ENCODE measurements at regions not wholly inside any gene's neighbourhood (a gene's known extent, or its start where the extent isn't known, plus 50 kb on each side); places are given as distances from the start of the nearest gene placed in this dataset.

- TF ChIP-seq PCBP1 (IDR thresholded peaks at IDR 0.05; ENCODE audit: borderline replicate concordance, low read depth, low read length) = no peak
- no peak for TF ChIP-seq ZNF44 (CRISPR knock-in tag; IDR thresholded peaks at IDR 0.05)
- TF ChIP-seq HNF1B (CRISPR knock-in tag; IDR thresholded peaks at IDR 0.05) = peak; percentile 65; the same call in 1 of the 2 replicates
- no peak for TF ChIP-seq BHLHE40 (IDR thresholded peaks at IDR 0.05; ENCODE audit: low read length)
- no peak for TF ChIP-seq ZSCAN5A (CRISPR knock-in tag; IDR thresholded peaks at IDR 0.05; ENCODE audit: borderline replicate concordance)
- peak in 1 of 2 experiments; percentile 57; a peak in 1 of 4 replicates for TF ChIP-seq EP300 (IDR thresholded peaks at IDR 0.05; ENCODE audit: low read depth in 2 of 2, low read length in 2 of 2)
- no peak for TF ChIP-seq EP300 (CRISPR knock-in tag; IDR thresholded peaks at IDR 0.05; ENCODE audit: borderline replicate concordance)
- TF ChIP-seq JUND (CRISPR knock-in tag; IDR thresholded peaks at IDR 0.05) = peak; percentile 73; the same call in 1 of the 2 replicates
- peak; percentile 48; the same call in 1 of the 2 replicates for TF ChIP-seq MED1 (CRISPR knock-in tag; IDR thresholded peaks at IDR 0.05)
- TF ChIP-seq THAP9 (CRISPR knock-in tag; IDR thresholded peaks at IDR 0.05; ENCODE audit: borderline replicate concordance) = no peak
- peak; percentile 90 for TF ChIP-seq ZMYM4 (CRISPR knock-in tag; IDR thresholded peaks at IDR 0.05)
- TF ChIP-seq THAP11 (CRISPR knock-in tag; IDR thresholded peaks at IDR 0.05) = peak; percentile 39; the same call in 1 of the 2 replicates
- TF ChIP-seq CCDC6 (CRISPR knock-in tag; IDR thresholded peaks at IDR 0.05) = no peak
- no peak for TF ChIP-seq ZNF563 (CRISPR knock-in tag; IDR thresholded peaks at IDR 0.05)
- TF ChIP-seq ISL2 (CRISPR knock-in tag; IDR thresholded peaks at IDR 0.05) = peak; percentile 33; the same call in 1 of the 2 replicates
- peak; percentile 72 for TF ChIP-seq PAXIP1 (CRISPR knock-in tag; conservative IDR thresholded peaks at IDR 0.05)
- TF ChIP-seq HOMEZ (CRISPR knock-in tag; IDR thresholded peaks at IDR 0.05; ENCODE audit: low read depth) = peak; percentile 84; the same call in 1 of the 2 replicates
- TF ChIP-seq TCF12 (IDR thresholded peaks at IDR 0.05) = no peak
- TF ChIP-seq TCF12 (CRISPR knock-in tag; IDR thresholded peaks at IDR 0.05) = no peak
Observed at GRCh38 chr2:19048593-19049266, 309.7 kb downstream of the OSR1 start (continued).
